ENCODE measurements at regions not wholly inside any gene's neighbourhood (a gene's known extent, or its start where the extent isn't known, plus 50 kb on each side); places are given as distances from the start of the nearest gene placed in this dataset.

GRCh38 chr2:16312771-16313170 is 352.9 kb downstream of the CYRIA start:
- TF ChIP-seq CTCF (IDR thresholded peaks at IDR 0.05; ENCODE audit: low read depth, low read length, missing control alignments) = no peak
- DNase-seq = no peak

DNA sequence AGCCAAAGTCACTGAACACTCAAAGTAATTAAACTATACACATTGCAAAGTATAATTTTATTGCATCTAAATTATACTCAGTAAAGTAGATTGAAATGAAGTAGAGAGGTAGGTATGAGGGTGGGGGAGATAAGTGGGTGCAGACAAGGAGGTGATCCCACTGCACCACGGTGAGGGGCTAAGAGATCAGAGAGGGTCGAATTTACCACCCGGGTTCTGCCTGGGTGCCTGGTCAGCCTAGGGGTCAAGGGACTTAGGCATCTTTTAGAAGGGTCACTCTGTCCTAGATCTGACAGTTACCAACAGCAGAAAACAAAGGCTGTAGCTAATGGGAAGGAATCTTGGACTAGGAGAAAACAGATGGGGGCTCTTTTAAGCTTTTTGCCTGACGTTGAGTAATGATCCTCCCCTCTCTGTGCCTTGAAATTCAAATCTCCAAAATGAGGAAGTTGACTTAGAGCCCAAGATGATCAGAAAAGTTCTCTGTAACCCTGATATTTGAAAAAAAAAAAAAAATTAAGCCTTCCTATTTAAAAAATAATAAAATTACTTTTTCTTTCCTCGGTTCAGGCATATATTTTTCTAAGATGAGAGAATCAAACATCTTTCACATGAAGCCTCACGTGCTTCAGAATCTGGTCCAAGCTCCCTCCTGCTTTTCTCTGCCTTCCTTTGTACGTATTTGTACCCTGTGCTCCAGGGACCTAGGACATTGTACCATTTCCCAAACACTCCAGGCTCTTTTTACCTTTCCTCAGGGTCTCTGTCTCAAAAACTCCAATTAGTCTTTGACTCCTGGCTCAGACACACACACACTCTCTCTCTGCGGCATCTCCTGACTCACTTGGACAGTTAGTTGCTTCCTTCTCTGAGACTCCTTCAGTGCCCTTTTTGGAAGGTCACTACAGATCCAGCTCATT is 353.9 kb downstream of the CYRIA start:
- Histone ChIP-seq H3K36me3 (replicated peaks) (no peaks in the 10 kb centered on the region), H3K27me3 (replicated peaks) (no peaks in the 10 kb centered on the region), H3K4me3 (ENCODE audit: low read depth, low read length) (no peak overlapping the region), H3K27ac (no peak overlapping the region)
- no peak for TF ChIP-seq CTCF (IDR thresholded peaks at IDR 0.05; ENCODE audit: low read depth, low read length, missing control alignments)
- DNase-seq = no peak
- in situ Hi-C loops (cut with HindIII; ENCODE audit: low pct_ligation_motif_present, low sequenced_read_pairs) = no loop called here

More at GRCh38 chr2:16312771-16313170, 352.9 kb downstream of the CYRIA start:
- in situ Hi-C loops (cut with HindIII; ENCODE audit: low pct_ligation_motif_present, low sequenced_read_pairs) = no loop called here
- Histone ChIP-seq H3K36me3 (replicated peaks) (no peaks in the 10 kb centered on the region), H3K27me3 (replicated peaks) (no peaks in the 10 kb centered on the region), H3K4me3 (ENCODE audit: low read depth, low read length) (no peak overlapping the region), H3K27ac (no peak overlapping the region)

GRCh38 chr2:16308816-16309215 is 356.8 kb downstream of the CYRIA start:
- in situ Hi-C loops (cut with HindIII; ENCODE audit: low pct_ligation_motif_present, low sequenced_read_pairs) = no loop called here

DNA sequence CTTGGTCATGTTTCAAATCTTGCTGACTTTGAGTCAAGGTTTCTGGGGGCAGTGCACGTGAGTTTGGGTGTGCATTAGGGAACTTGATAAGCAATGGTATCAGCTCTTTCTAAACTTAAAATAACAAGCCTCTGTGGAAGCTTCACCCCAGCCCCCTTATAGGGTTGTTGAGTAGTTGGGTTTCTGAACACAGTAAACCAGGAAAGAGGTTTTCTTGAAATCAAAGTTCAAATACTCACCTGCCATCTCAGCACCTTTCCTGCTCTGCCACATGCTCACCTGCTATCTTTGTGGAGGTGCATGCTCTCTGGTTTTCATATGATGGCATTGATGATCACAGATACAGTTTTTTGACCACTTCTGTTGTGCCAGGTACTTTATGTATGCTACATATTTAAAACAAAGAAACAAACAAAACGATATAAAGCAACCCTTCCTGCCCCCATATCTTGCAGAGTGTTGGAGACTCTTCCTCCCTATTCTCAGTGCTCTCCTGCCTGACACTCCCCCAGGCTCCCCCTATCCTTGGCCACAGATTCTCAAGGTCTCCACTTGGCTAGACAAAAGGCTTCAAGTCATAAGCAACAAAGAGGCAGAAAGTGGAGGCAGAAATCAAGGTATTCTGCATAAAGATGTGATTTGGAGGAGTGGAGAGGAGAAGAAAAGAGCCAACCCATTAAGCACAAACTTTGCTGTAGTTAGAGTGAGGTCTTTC is 360.6 kb downstream of the CYRIA start:
- in situ Hi-C loops (cut with HindIII; ENCODE audit: low pct_ligation_motif_present, low sequenced_read_pairs) = no loop called here
- DNase-seq = no peak
- H3K36me3 ChIP-seq (replicated peaks) = no peaks in the 10 kb centered on the region
- no peak for TF ChIP-seq CTCF (IDR thresholded peaks at IDR 0.05; ENCODE audit: low read depth, low read length, missing control alignments)
- no peaks in the 10 kb centered on the region for H3K27me3 ChIP-seq (replicated peaks)
- H3K4me3 ChIP-seq (ENCODE audit: low read depth, low read length) = no peak overlapping the region
- H3K27ac ChIP-seq = no peak overlapping the region

More at GRCh38 chr2:16308816-16309215, 356.8 kb downstream of the CYRIA start:
- TF ChIP-seq CTCF (IDR thresholded peaks at IDR 0.05; ENCODE audit: low read depth, low read length, missing control alignments) = no peak
- H3K27me3 ChIP-seq (replicated peaks) = no peaks in the 10 kb centered on the region
- H3K4me3 ChIP-seq (ENCODE audit: low read depth, low read length) = no peak overlapping the region
- H3K27ac ChIP-seq = no peak overlapping the region
- no peaks in the 10 kb centered on the region for H3K36me3 ChIP-seq (replicated peaks)
- DNase-seq = no peak

DNA sequence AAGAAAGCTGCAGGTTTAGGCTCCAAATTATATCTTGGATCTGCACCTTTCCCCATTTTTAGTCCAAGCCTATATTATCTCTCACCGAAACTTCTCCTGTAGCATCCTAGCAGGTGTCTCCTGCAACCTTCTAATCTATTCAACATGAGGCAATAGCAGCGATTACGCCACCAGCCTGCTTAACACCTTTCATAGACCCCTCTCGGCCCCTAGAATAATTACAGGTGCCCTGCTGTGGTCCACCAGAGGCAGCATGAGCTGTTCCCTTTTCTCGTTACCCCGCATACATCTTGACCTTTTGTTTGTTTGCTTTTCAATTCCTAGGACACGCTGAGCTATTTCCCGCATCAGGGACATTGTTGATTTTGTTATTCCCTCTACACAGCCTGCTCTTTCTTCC is 361.9 kb downstream of the CYRIA start:
- DNase-seq = no peak
- TF ChIP-seq CTCF (IDR thresholded peaks at IDR 0.05; ENCODE audit: low read depth, low read length, missing control alignments) = no peak
- Histone ChIP-seq H3K27ac (no peak overlapping the region), H3K4me3 (ENCODE audit: low read depth, low read length) (no peak overlapping the region), H3K36me3 (replicated peaks) (no peaks in the 10 kb centered on the region), H3K27me3 (replicated peaks) (no peaks in the 10 kb centered on the region)
- in situ Hi-C loops (cut with HindIII; ENCODE audit: low pct_ligation_motif_present, low sequenced_read_pairs) = no loop called here

Measured in brain microvascular endothelial cell (primary cell).